ENCODE measurements at regions not wholly inside any gene's neighbourhood (a gene's known extent, or its start where the extent isn't known, plus 50 kb on each side); places are given as distances from the start of the nearest gene placed in this dataset.

- SMC1A ChIA-PET (ENCODE audit: uncharacterized antibody, unreplicated experiment): no interaction called here
- no peak for ATAC-seq
- no peaks in the 10 kb centered on the region for H3K27me3 ChIP-seq (replicated peaks in 1 of 2; ENCODE audit: control insufficient read depth in 2 of 2, insufficient read depth in 2 of 2, low read length in 1 of 2)
- H3K4me1 ChIP-seq (ENCODE audit: control insufficient read depth, insufficient read depth, low read length): no peaks in the 10 kb centered on the region
- H4K20me1 ChIP-seq (ENCODE audit: control insufficient read depth, insufficient read depth): no peaks in the 10 kb centered on the region
- POLR2A ChIA-PET: no interaction called here
- H3K9ac ChIP-seq (ENCODE audit: control insufficient read depth, insufficient read depth, low read length): no peak overlapping the region
- H3K4me3 ChIP-seq: no peak overlapping the region
- H3K36me3 ChIP-seq (ENCODE audit: control insufficient read depth in 2 of 2, insufficient read depth in 2 of 2, low read length in 1 of 2): no peaks in the 10 kb centered on the region
- in situ Hi-C loops (cut with MboI): no loop called here
- CTCF ChIA-PET: no interaction called here
- intact Hi-C loops (cut with micrococcal nuclease; ENCODE audit: unreplicated experiment): no loop called here
- DNase-seq (ENCODE audit: low read depth, low spot score): no peak
- FAIRE-seq: no peak
- TF ChIP-seq POLR2AphosphoS2 (IDR thresholded peaks at IDR 0.05; ENCODE audit: low read depth, low read length): no peak
- TF ChIP-seq, protein P1, sequence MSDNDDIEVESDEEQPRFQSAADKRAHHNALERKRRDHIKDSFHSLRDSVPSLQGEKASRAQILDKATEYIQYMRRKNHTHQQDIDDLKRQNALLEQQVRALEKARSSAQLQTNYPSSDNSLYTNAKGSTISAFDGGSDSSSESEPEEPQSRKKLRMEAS (IDR thresholded peaks at IDR 0.05; ENCODE audit: low read depth, low read length): no peak
- TF ChIP-seq, protein P2, sequence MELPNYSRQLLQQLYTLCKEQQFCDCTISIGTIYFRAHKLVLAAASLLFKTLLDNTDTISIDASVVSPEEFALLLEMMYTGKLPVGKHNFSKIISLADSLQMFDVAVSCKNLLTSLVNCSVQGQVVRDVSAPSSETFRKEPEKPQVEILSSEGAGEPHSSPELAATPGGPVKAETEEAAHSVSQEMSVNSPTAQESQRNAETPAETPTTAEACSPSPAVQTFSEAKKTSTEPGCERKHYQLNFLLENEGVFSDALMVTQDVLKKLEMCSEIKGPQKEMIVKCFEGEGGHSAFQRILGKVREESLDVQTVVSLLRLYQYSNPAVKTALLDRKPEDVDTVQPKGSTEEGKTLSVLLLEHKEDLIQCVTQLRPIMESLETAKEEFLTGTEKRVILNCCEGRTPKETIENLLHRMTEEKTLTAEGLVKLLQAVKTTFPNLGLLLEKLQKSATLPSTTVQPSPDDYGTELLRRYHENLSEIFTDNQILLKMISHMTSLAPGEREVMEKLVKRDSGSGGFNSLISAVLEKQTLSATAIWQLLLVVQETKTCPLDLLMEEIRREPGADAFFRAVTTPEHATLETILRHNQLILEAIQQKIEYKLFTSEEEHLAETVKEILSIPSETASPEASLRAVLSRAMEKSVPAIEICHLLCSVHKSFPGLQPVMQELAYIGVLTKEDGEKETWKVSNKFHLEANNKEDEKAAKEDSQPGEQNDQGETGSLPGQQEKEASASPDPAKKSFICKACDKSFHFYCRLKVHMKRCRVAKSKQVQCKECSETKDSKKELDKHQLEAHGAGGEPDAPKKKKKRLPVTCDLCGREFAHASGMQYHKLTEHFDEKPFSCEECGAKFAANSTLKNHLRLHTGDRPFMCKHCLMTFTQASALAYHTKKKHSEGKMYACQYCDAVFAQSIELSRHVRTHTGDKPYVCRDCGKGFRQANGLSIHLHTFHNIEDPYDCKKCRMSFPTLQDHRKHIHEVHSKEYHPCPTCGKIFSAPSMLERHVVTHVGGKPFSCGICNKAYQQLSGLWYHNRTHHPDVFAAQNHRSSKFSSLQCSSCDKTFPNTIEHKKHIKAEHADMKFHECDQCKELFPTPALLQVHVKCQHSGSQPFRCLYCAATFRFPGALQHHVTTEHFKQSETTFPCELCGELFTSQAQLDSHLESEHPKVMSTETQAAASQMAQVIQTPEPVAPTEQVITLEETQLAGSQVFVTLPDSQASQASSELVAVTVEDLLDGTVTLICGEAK (IDR thresholded peaks at IDR 0.05; ENCODE audit: borderline replicate concordance): no peak
- no peak for TF ChIP-seq RAD21 (IDR thresholded peaks at IDR 0.05; ENCODE audit: insufficient read depth, low read depth, low read length)
- TF ChIP-seq ZBTB4 (CRISPR knock-in tag; IDR thresholded peaks at IDR 0.05): no peak
- no peak for TF ChIP-seq ZZZ3 (IDR thresholded peaks at IDR 0.05; ENCODE audit: control insufficient read depth, insufficient read length, low read depth)
- TF ChIP-seq E2F4 (IDR thresholded peaks at IDR 0.05; ENCODE audit: low read depth, low read length): no peak
- TF ChIP-seq BHLHE40 (IDR thresholded peaks at IDR 0.05; ENCODE audit: borderline replicate concordance in 1 of 2, low read depth in 2 of 2, low read length in 1 of 2): no peak
- no peak for TF ChIP-seq SP1 (IDR thresholded peaks at IDR 0.05; ENCODE audit: low read depth, low read length)
- TF ChIP-seq, protein P3, sequence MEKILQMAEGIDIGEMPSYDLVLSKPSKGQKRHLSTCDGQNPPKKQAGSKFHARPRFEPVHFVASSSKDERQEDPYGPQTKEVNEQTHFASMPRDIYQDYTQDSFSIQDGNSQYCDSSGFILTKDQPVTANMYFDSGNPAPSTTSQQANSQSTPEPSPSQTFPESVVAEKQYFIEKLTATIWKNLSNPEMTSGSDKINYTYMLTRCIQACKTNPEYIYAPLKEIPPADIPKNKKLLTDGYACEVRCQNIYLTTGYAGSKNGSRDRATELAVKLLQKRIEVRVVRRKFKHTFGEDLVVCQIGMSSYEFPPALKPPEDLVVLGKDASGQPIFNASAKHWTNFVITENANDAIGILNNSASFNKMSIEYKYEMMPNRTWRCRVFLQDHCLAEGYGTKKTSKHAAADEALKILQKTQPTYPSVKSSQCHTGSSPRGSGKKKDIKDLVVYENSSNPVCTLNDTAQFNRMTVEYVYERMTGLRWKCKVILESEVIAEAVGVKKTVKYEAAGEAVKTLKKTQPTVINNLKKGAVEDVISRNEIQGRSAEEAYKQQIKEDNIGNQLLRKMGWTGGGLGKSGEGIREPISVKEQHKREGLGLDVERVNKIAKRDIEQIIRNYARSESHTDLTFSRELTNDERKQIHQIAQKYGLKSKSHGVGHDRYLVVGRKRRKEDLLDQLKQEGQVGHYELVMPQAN (conservative IDR thresholded peaks at IDR 0.05): no peak
- TF ChIP-seq BCL11A (IDR thresholded peaks at IDR 0.05; ENCODE audit: low read depth, low read length): no peak
- no peak for TF ChIP-seq KLF5 (IDR thresholded peaks at IDR 0.05; ENCODE audit: partially characterized antibody)
- BruUV-seq (replicated peaks): no TSS peak
- no peaks in the 10 kb centered on the region for H3K79me2 ChIP-seq (ENCODE audit: control insufficient read depth, insufficient read depth, low read length)
- no peak overlapping the region for H3K27ac ChIP-seq (ENCODE audit: control insufficient read depth, insufficient read depth)
- H2AFZ ChIP-seq (ENCODE audit: control insufficient read depth, low read depth, low read length): no peak overlapping the region
- RAD21 ChIA-PET (ENCODE audit: unreplicated experiment): no interaction called here
- H3K4me2 ChIP-seq (ENCODE audit: control insufficient read depth, insufficient read depth): no peak overlapping the region
- H3K9me3 ChIP-seq (replicated peaks; ENCODE audit: control insufficient read depth, insufficient read depth, low read length): no peaks in the 10 kb centered on the region
Measured at GRCh38 chr7:54342458-54342857, 199.7 kb upstream of the VSTM2A start.

Measured in GM12878 (cell line).